H9 (cell line): ENCODE measurements at regions not wholly inside any gene's neighbourhood (a gene's known extent, or its start where the extent isn't known, plus 50 kb on each side); places are given as distances from the start of the nearest gene placed in this dataset.

Experiments
- DNase-seq: peaks from one replicate; pipeline ENCODE4 v3.0.0-alpha.2; 2017
- H2AFZ ChIP-seq: one replicate; pipeline ENCODE4 v1.6.1; 2013; ENCODE audit warnings: mild to moderate bottlenecking, low read length, control low read depth, moderate library complexity
- H2AK5ac ChIP-seq: 2 replicates; pipeline ENCODE4 v1.6.1; 2013; ENCODE audit warnings: low read length, control low read depth, mixed read lengths; ENCODE audit not compliant: insufficient read length
- H2BK120ac ChIP-seq: one replicate; pipeline ENCODE4 v1.6.1; 2013; ENCODE audit warnings: low read depth, mild to moderate bottlenecking, low read length, control low read depth, inconsistent platforms; ENCODE audit not compliant: poor library complexity, severe bottlenecking
- H2BK12ac ChIP-seq: 2 replicates; pipeline ENCODE4 v1.6.1; 2013; ENCODE audit warnings: low read length, control low read depth, mixed read lengths, low read depth; ENCODE audit not compliant: insufficient read length
- H2BK15ac ChIP-seq: 2 replicates; pipeline ENCODE4 v1.6.1; 2013; ENCODE audit warnings: low read depth, low read length, control low read depth
- H2BK20ac ChIP-seq: one replicate; pipeline ENCODE4 v1.6.1; 2013; ENCODE audit warnings: low read depth, mild to moderate bottlenecking, low read length, control low read depth, inconsistent platforms; ENCODE audit not compliant: poor library complexity, severe bottlenecking
- H2BK5ac ChIP-seq: 2 replicates; pipeline ENCODE4 v1.6.1; 2013; ENCODE audit warnings: low read length, control low read depth, mixed read lengths; ENCODE audit not compliant: insufficient read length
- H3K14ac ChIP-seq: 2 replicates; pipeline ENCODE4 v1.6.1; 2013; ENCODE audit warnings: low read length, control low read depth; ENCODE audit not compliant: insufficient read depth
- H3K18ac ChIP-seq: 2 replicates; pipeline ENCODE4 v1.6.1; 2013; ENCODE audit warnings: low read depth, mild to moderate bottlenecking, mixed read lengths, low read length, control low read depth; ENCODE audit not compliant: insufficient read length
- H3K23ac ChIP-seq: 2 replicates; pipeline ENCODE4 v1.6.1; 2013; ENCODE audit warnings: low read length, control low read depth, mixed read lengths, low read depth; ENCODE audit not compliant: insufficient read length
- H3K23me2 ChIP-seq: 2 replicates; pipeline ENCODE4 v1.6.1; 2013; ENCODE audit warnings: low read depth, mild to moderate bottlenecking, mixed read lengths, low read length, control low read depth; ENCODE audit not compliant: insufficient read length, poor library complexity, severe bottlenecking
- H3K27ac ChIP-seq: 2 replicates; pipeline ENCODE4 v1.5.1; 2013; ENCODE audit warnings: low read length, control low read depth, mixed read lengths, low read depth; ENCODE audit not compliant: insufficient read length
- H3K27me3 ChIP-seq: 2 replicates; pipeline ENCODE4 v1.6.1; 2013; ENCODE audit warnings: low read length, control low read depth, inconsistent platforms; ENCODE audit not compliant: insufficient read depth
- H3K4ac ChIP-seq: 2 replicates; pipeline ENCODE4 v1.6.1; 2013; ENCODE audit warnings: low read depth, mild to moderate bottlenecking, control low read depth, inconsistent platforms, low read length, moderate library complexity
- H3K4me1 ChIP-seq: 2 replicates; pipeline ENCODE4 v1.6.1; 2013; ENCODE audit warnings: low read length, control low read depth, inconsistent platforms; ENCODE audit not compliant: insufficient read depth
- H3K4me2 ChIP-seq: 2 replicates; pipeline ENCODE4 v1.6.1; 2013; ENCODE audit warnings: low read length, control low read depth, mixed read lengths; ENCODE audit not compliant: insufficient read length, insufficient read depth
- H3K56ac ChIP-seq: 2 replicates; pipeline ENCODE4 v1.6.1; 2013; ENCODE audit warnings: low read depth, mild to moderate bottlenecking, mixed read lengths, low read length, control low read depth; ENCODE audit not compliant: insufficient read length
- H3K79me1 ChIP-seq: 2 replicates; pipeline ENCODE4 v1.6.1; 2013; ENCODE audit warnings: low read depth, mild to moderate bottlenecking, moderate library complexity, low read length, control low read depth, inconsistent platforms; ENCODE audit not compliant: insufficient read depth, poor library complexity, severe bottlenecking
- H3K79me2 ChIP-seq: 2 replicates; pipeline ENCODE4 v1.6.1; 2013; ENCODE audit warnings: low read length, control low read depth, inconsistent platforms; ENCODE audit not compliant: insufficient read depth
- H3K9ac ChIP-seq: 2 replicates; pipeline ENCODE4 v1.6.1; 2013; ENCODE audit warnings: low read length, control low read depth, mixed read lengths; ENCODE audit not compliant: insufficient read length; ENCODE audit errors: extremely low read depth
- H3K9me3 ChIP-seq: one replicate; pipeline ENCODE4 v1.6.1; 2013; ENCODE audit warnings: low read depth, low read length, inconsistent platforms; ENCODE audit not compliant: control insufficient read depth
- H3T11ph ChIP-seq: one replicate; pipeline ENCODE4 v1.6.1; 2013; ENCODE audit warnings: mild to moderate bottlenecking, low read length, control low read depth, inconsistent platforms
- H4K20me1 ChIP-seq: one replicate; pipeline ENCODE4 v1.6.1; 2013; ENCODE audit not compliant: control insufficient read depth, insufficient read length, insufficient read depth
- H4K5ac ChIP-seq: 2 replicates; pipeline ENCODE4 v1.6.1; 2013; ENCODE audit warnings: low read depth, mild to moderate bottlenecking, mixed read lengths, low read length, control low read depth; ENCODE audit not compliant: insufficient read length
- H4K8ac ChIP-seq: replicated peaks from 2 replicates; pipeline ENCODE4 v1.6.1; 2013; ENCODE audit warnings: low read length, control low read depth, mixed read lengths, low read depth; ENCODE audit not compliant: insufficient read length
- H4K91ac ChIP-seq: 2 replicates; pipeline ENCODE4 v1.6.1; 2013; ENCODE audit warnings: low read depth, mild to moderate bottlenecking, moderate library complexity, mixed read lengths, low read length, control low read depth; ENCODE audit not compliant: insufficient read length
- H3K27ac Mint-ChIP-seq, 3 experiments: 2 replicates in 2 of 3; 3 replicates in 1 of 3; pipeline ENCODE4 v1.8.0; 2020 to 2021; ENCODE audit warnings: mixed read lengths in 3 of 3, mild to moderate bottlenecking in 1 of 3, moderate library complexity in 1 of 3
- H3K27me3 Mint-ChIP-seq: 2 replicates; pipeline ENCODE4 v1.8.0; 2021; ENCODE audit warnings: low read depth, mild to moderate bottlenecking, moderate library complexity, mixed read lengths
- H3K36me3 Mint-ChIP-seq, 3 experiments: 2 replicates in 2 of 3; 3 replicates in 1 of 3; pipeline ENCODE4 v1.8.0; 2020 to 2021; ENCODE audit warnings: low read depth in 3 of 3, mixed read lengths in 3 of 3; ENCODE audit not compliant: insufficient read depth in 1 of 3
- H3K4me1 Mint-ChIP-seq, 2 experiments: 2 replicates each; pipeline ENCODE4 v1.8.0; 2020; ENCODE audit warnings: mixed read lengths in 2 of 2
- H3K4me3 Mint-ChIP-seq, 2 experiments: 2 replicates in 1 of 2; 3 replicates in 1 of 2; pipeline ENCODE4 v1.8.0; 2020 to 2021; ENCODE audit warnings: mild to moderate bottlenecking in 2 of 2, mixed read lengths in 2 of 2, moderate library complexity in 1 of 2
- H3K9me3 Mint-ChIP-seq, 2 experiments: 2 replicates in 1 of 2; 3 replicates in 1 of 2; pipeline ENCODE4 v1.8.0; 2020; ENCODE audit warnings: mild to moderate bottlenecking in 2 of 2, mixed read lengths in 2 of 2, moderate library complexity in 1 of 2
- WGBS: extraction: QIAGEN DNeasy Blood & Tissue Kit; methylation state at CpG from one replicate; pipeline ENCODE4 v1.1.7; 2013; ENCODE audit warnings: missing lambda C conversion rate, low lambda C conversion rate, mixed read lengths; ENCODE audit not compliant: insufficient read length; ENCODE audit errors: extremely low coverage; 5-methylcytosine and 5-hydroxymethylcytosine counted together
- TF ChIP-seq, protein P1 (sequence below): fragments of 200-600 bp; sonication (generic); conservative IDR thresholded peaks from 3 replicates; pipeline ENCODE4 v1.8.0; 2021; ENCODE audit warnings: antibody characterized with exemption, mild to moderate bottlenecking

DNA sequence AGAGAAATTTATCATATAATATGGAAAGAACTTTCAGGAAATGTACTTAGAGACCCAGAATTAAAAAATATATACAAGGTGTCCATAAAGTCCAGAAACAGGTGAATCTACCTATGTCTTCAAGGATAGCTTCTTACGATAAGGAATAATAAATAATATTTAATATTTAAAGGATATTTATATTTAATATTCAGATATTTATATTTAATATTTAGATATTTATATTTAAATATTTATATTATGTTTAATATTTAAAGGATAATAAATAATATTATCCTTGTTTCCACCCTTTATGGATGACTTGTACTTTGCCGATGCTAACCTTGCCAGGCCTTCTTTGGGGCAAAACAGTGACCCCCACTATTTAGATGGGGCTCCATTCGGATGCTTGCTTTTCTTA is 169.5 kb upstream of the CADM1 start:
- H3K79me1 ChIP-seq = no peaks in the 10 kb centered on the region
- no peak overlapping the region for H2BK15ac ChIP-seq
- H2AK5ac ChIP-seq = no peak overlapping the region
- H3T11ph ChIP-seq = no peak overlapping the region
- H4K8ac ChIP-seq = no peak overlapping the region
- Mint-ChIP-seq H3K4me1 (peaks cover 15 to 28% of the 10 kb centered on the region in 2 experiments), H3K9me3 (no peaks in the 10 kb centered on the region; a peak in 2 of 5 replicates), H3K4me3 (no peak overlapping the region), H3K36me3 (no peaks in the 10 kb centered on the region), H3K27me3 (peaks cover 16% of the 10 kb centered on the region), H3K27ac (no peak overlapping the region; a peak in 1 of 7 replicates)
- no peaks in the 10 kb centered on the region for H3K27me3 ChIP-seq
- H4K91ac ChIP-seq = no peak overlapping the region
- no peak overlapping the region for H3K9ac ChIP-seq
- H2BK20ac ChIP-seq = no peak overlapping the region
- H2BK12ac ChIP-seq = no peak overlapping the region
- no peaks in the 10 kb centered on the region; the same call in 1 of the 2 replicates for H3K4me1 ChIP-seq
- H3K56ac ChIP-seq = no peak overlapping the region
- H3K4ac ChIP-seq = no peak overlapping the region
- H4K20me1 ChIP-seq = no peaks in the 10 kb centered on the region
- H3K14ac ChIP-seq = no peak overlapping the region
- no peaks in the 10 kb centered on the region for H3K23me2 ChIP-seq
- TF ChIP-seq, protein P1, sequence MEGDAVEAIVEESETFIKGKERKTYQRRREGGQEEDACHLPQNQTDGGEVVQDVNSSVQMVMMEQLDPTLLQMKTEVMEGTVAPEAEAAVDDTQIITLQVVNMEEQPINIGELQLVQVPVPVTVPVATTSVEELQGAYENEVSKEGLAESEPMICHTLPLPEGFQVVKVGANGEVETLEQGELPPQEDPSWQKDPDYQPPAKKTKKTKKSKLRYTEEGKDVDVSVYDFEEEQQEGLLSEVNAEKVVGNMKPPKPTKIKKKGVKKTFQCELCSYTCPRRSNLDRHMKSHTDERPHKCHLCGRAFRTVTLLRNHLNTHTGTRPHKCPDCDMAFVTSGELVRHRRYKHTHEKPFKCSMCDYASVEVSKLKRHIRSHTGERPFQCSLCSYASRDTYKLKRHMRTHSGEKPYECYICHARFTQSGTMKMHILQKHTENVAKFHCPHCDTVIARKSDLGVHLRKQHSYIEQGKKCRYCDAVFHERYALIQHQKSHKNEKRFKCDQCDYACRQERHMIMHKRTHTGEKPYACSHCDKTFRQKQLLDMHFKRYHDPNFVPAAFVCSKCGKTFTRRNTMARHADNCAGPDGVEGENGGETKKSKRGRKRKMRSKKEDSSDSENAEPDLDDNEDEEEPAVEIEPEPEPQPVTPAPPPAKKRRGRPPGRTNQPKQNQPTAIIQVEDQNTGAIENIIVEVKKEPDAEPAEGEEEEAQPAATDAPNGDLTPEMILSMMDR = no peak
- no peaks in the 10 kb centered on the region for H3K9me3 ChIP-seq
- no peaks in the 10 kb centered on the region for H3K79me2 ChIP-seq
- H4K5ac ChIP-seq = no peak overlapping the region
- no peak overlapping the region for H2AFZ ChIP-seq
- no peak overlapping the region for H2BK120ac ChIP-seq
- no CpG with 5 or more reads among the region's 3 CpGs for WGBS
- no peak overlapping the region for H2BK5ac ChIP-seq
- no peak for DNase-seq
- no peak overlapping the region for H3K18ac ChIP-seq
- no peak overlapping the region for H3K27ac ChIP-seq
- H3K23ac ChIP-seq = no peak overlapping the region
- H3K4me2 ChIP-seq = no peak overlapping the region
